GM21367 (cell line): ENCODE measurements at regions not wholly inside any gene's neighbourhood (a gene's known extent, or its start where the extent isn't known, plus 50 kb on each side); places are given as distances from the start of the nearest gene placed in this dataset.

Source experiments
- ATAC-seq: cut with Tn5 transposase; IDR thresholded peaks from one replicate; pipeline ENCODE4 v1.9.1; 2021; ENCODE audit not compliant: unreplicated experiment

DNA sequence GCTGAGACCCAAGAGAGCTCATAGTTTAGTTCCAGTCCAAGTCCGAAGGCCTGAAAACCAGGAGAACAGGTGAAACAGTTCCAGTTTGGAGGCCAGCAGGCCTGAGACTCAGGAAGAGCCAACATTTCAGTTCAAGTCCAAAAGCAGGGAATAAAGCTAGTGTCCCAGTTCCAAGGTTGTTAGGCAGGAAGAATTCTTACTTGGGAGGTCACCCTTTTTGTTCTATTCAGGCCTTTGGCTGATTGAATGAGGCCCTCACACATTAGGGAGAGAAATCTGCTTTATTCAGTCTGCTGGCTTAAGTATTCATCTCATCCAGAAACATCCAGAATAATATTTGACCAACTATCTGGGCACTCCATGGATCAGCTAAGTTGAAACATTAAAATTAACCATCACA is 294.6 kb downstream of the PCNX1 start:
- ATAC-seq: no peak

- no peak for ATAC-seq
These were observed 295.6 kb downstream of the PCNX1 start for GRCh38 chr14:71202881-71203280.

GRCh38 chr14:71203306-71203705 is 296.0 kb downstream of the PCNX1 start:
- ATAC-seq: no peak

DNA sequence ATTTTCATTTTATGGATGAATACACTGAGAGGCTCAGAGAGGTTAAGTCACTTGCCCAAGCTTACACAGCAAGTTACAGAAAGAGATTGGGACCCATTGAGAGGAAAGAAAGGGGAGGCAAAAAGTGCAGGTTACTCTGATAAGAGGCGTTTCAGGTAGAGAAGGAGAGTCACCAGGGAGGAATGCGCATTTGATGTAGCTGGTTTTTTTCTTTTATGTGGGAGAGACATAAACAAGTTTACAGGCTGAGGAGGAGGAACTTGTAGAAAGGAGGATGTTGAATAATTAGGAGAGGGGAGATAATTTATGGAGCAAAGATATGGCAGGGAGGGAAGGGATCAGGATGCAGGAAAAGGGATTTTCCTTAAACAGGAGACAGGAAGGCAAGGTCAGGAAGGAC is 297.0 kb downstream of the PCNX1 start:
- ATAC-seq: no peak

DNA sequence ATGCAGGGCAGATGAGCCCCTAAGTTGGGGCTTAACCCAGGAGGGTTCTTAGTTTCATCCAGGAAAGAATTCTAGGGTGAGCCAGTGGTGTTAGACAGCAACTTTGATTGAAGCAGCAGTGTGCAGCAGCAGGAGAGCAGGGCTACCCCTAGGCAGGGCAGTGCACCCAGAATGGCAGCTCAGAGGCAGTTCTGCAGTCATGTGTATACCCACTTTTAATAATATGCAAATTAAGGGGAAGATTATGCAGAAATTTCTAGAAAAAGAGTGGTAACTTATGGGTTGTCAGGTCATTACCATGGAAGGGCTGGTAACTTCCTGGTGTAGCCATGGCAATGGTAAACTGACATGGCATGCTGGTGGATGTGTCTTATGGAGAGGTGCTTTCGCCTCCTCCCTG is 297.5 kb downstream of the PCNX1 start:
- no peak for ATAC-seq

DNA sequence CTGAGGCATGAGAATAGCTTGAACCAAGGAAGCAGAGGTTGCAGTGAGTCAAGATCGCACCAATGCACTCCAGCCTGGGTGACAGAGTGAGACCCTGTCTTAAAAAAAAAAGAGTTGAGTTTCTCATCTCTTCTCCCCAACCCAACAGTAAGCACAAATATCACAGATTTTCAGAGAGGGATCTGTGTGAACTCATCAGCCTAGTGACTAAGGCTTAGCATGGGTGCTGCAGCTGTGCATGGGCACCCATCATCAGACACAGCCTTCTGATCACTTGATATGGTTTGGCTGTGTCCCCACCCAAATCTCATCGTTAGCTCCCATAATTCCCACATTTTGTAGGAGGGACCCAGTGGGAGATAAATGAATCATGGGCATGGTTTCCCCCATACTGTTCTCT is 298.9 kb downstream of the PCNX1 start:
- ATAC-seq: no peak

- ATAC-seq: no peak
These were observed 299.6 kb downstream of the PCNX1 start for GRCh38 chr14:71206766-71207371.

GRCh38 chr14:71208702-71209357 is 301.6 kb downstream of the PCNX1 start:
- ATAC-seq: no peak

GRCh38 chr14:71209888-71210287 is 302.6 kb downstream of the PCNX1 start:
- ATAC-seq: no peak

DNA sequence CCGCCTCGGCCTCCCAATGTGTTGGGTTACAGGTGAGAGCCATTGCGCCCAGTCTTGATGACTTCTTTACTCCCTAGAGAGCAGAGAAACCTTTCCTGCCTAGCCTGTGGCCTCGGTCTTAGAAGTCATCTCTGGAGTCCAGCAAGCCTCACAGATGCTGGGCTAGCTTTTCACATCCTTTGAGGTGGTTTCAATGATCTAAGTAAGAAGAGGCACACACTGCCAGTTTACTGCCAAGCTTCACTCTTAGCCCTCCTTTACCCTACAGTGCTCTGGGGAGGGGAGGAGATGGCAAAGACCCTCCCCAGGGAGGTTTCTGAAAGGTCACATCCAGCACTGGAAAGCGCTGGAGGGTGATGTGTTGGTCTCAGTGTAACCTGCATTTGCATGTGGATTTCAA is 304.8 kb downstream of the PCNX1 start:
- ATAC-seq: no peak

DNA sequence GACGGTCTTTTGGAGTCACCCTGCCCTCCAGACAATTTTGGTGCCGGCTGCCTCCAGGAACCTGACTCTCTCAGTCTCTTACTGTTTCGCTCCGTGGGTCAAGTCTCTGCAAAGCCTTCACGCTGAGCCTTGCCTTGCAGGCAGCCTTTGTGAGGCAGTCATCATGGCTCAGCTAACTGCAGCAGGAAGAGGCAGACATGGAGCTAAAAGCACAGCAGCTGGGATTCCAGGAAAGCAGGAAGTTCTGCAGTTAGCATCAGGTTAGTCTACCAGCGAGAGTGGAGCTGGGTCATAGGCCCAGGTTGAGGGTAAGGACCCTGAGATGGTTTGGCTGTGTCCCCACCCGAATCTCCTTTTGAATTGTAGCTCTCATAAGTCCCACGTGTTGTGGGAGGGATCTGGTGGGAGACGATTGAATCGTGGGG is 305.4 kb downstream of the PCNX1 start:
- ATAC-seq: no peak

DNA sequence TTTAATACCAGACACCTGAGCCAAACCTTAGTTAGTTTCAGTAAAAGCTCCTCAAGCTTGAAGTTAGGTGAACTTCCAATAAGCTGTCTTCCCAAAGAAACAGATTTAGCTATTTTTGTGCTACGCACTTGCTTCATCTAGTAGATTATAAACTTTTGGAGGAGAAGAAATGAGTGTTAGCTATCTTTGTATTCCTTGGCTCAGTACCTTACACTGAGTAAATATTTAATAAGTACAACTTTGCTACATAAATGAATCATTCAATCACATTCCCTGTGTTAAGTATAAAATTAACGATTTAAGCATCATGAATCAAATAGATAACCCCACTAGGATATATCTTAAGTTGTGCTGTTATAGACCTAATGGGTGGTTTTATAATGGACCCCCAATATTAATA is 307.0 kb downstream of the PCNX1 start:
- ATAC-seq: no peak

- ATAC-seq: no peak
These were observed 313.2 kb downstream of the PCNX1 start for GRCh38 chr14:71220462-71220861.

GRCh38 chr14:71221119-71221518 is 313.9 kb downstream of the PCNX1 start:
- ATAC-seq: no peak

DNA sequence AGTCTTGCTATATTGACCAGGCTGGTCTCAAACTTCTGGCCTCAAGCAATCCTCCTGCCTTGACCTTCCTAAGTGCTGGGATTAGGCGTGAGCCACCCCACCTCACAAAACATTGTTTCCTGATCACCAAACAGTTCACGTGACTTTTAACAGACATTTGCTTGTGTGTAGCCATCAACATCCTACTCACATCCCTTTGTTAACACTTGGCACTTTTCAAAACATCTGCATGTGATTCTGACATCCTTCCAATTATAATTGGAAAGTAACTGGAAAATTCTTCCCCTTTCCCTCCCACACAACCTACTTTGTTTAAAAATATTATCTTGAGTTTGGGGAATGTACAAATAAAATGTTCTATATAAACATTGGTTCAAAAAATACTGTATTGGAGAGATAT is 317.9 kb downstream of the PCNX1 start:
- no peak for ATAC-seq

- no peak for ATAC-seq
These were observed 321.5 kb downstream of the PCNX1 start for GRCh38 chr14:71228711-71229110.

- no peak for ATAC-seq
These were observed 322.6 kb downstream of the PCNX1 start for GRCh38 chr14:71229875-71230274.

- ATAC-seq: no peak
These were observed 323.6 kb downstream of the PCNX1 start for GRCh38 chr14:71230897-71231296.

GRCh38 chr14:71231521-71232393 is 324.5 kb downstream of the PCNX1 start:
- no peak for ATAC-seq

- no peak for ATAC-seq
These were observed 325.2 kb downstream of the PCNX1 start for GRCh38 chr14:71232506-71232905.

DNA sequence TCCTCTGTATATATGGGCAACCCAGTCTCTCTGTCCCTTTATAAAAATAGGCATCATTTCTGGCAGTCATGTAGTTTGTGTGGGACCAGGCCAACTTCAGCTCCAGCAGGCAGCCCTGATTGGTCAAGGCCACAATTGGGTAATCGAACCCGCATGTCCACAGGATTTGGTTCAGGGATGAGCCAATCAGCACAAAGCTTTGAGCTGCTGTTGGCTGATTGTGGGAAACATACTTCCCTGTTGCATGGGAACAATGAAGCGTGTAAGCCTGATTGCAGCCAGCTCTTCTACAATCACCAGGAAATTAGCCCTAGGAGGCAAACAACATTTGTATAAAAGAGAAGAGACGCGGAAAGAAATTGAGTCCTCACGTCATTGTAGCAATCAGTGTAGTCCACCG is 328.6 kb downstream of the PCNX1 start:
- no peak for ATAC-seq

GRCh38 chr14:71236487-71236886 is 329.2 kb downstream of the PCNX1 start:
- ATAC-seq: no peak
